Kidney capillary endothelial cell (primary cell): ENCODE measurements at regions not wholly inside any gene's neighbourhood (a gene's known extent, or its start where the extent isn't known, plus 50 kb on each side); places are given as distances from the start of the nearest gene placed in this dataset.
A peak's percentile ranks its signal among the peaks of the same experiment; 100 is the strongest.

ENCODE experiments used
- DNase-seq: peaks from one replicate; pipeline ENCODE4 v3.0.0-alpha.2; 2018; ENCODE audit warnings: low spot score

GRCh38 chr12:16972923-16973770, 367.2 kb upstream of the LMO3 start:
- DNase-seq: no peak

GRCh38 chr12:16962889-16963288, 356.9 kb upstream of the LMO3 start:
- DNase-seq: no peak

GRCh38 chr12:16955083-16955657, 349.2 kb upstream of the LMO3 start:
- DNase-seq: no peak

DNA sequence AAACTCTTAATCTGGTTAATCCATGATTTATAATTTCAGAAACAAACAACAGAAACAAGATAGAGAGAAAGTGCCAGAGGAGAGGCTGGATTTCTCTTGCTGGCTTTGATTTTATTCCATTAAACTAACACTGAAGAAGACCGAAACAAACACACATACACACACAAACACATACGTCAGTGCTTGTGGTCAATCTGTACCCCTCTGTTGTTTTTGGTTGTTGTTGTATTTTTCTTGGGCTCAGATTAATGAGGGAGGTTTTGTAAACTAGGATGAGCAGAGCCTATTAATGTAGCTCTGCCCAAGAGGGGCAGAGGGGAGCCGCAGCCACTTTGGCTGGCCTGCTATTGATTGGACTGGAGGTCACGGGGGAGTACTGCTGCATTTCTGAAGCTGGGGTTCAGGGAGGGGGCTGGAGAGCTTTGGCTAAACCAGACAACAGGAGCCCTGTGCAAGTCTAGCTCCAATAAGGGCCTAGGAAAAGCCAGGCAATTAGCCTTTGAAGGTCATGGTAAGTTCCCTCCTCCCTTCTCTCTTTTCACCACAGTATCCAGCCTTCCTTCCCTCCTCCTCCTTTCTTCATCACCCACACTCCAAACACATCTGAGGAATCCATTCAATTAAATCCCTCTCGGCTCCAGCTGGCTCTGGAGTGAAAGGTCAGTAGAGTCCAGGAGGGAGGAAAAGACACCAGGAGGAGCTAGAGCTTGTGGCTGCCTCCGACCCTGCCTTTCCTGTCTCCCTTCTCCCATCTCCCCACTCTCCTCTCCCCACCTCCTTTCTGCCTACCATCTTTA, 344.1 kb upstream of the LMO3 start:
- DNase-seq: no peak

- no peak for DNase-seq
Measured at GRCh38 chr12:16949371-16949770, 343.4 kb upstream of the LMO3 start.

DNA sequence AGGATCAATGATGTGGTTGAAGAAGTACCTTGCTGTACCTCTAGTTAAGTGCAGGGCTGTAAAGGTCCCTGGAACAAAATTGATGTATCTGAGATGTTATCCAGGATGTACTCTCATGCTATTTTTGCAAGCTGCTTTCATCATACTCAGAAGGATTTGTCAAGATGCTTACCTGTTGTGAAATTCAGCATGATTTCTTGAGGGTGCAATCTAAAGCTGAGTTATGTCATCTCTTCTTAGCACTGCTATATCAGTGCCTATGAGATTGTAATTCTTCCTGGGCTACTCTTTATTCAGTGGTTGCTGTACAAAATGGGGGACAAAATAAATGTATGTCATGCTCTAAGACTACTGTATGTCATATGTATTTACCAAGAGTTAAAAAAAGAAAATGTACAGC, 340.7 kb upstream of the LMO3 start:
- DNase-seq: no peak

DNA sequence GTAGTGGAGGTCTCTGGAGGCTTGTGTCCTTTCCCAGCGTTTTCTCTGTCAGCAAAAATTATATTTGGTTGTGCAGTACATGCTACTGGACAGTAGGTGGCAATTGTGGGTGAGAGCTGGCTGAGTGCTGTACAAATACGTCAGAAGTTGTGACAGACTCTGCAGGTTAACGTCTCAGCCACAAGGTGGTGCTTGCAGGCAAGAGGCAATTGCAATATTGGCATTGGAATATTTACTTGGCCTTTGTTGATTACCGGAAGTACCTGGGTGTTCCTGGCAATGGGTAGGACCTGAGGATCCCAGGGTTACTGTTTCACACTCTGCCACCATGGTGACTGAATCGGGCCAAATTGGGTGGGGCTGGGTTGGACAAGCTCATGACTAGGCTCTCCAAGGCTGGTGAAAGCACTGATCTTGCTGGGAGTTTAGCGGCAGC, 333.9 kb upstream of the LMO3 start:
- peak; percentile 5 for DNase-seq

GRCh38 chr12:16927259-16927658, 321.3 kb upstream of the LMO3 start:
- no peak for DNase-seq

DNA sequence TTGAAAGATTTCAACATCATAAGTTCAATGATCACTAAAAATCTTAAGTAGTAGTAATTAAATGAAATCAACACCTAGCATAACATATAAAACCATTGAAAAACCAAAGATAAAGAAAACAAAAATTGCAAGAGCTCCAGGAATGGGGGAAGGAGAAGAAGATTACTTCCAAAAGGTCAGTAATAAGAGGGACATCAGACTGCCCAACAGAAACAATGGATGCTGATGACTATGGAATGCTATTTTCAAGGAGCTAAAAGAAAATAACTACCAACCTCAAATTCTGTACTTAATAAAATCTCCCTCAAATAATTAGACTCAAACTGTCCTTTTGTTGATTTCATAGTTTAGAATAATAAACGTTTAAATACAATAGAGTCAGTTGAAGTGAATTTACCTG, 314.5 kb upstream of the LMO3 start:
- DNase-seq: no peak

DNA sequence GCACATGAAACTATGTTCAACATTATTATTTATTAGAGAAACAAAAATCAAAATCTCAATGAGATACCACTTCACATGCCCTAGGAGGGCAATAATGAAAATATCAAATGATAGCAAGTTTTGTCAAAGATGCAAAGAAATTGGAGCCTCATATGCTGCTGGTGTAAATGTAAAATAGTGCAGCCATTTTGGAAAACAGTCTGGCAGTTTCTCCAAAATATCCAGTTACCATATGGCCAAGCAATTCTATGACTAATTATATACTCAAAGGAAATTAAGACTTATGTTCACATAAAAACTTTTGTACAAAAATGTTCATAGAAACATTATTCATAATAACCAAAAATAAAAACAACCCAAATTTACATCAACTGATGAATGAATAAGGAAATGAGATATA, 313.6 kb upstream of the LMO3 start:
- no peak for DNase-seq

GRCh38 chr12:16914853-16915252, 308.9 kb upstream of the LMO3 start:
- no peak for DNase-seq

DNA sequence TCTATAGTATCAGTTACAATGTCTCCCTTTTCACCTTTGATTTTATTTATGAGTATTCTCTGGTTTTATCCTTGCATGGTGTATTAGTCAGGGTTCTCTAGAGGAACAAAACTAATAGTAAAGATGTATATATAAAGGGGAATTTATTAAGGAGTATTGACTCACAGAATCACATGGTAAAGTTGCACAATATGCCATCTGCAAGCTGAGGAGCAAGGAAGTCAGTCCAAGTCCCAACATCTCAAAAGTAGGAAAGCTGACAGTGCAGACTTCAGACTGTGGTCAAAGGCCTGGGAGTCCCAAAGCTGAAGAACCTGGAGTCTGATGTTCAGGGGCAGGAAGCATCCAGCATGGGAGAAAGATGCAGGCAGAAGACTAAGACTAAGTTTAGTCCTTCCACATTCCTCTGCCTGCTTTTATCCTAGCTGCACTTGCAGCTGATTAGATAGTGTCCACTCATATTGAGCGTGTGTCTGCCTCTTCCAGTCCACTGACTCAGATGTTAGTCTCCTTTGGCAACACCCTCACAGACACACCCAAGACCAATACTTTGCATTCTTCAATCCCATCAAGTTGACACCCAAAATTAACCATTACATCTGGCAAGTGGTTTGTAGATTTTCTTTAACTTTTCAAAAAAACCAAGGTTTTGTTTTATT, 308.0 kb upstream of the LMO3 start:
- no peak for DNase-seq

GRCh38 chr12:16901946-16902345, 296.0 kb upstream of the LMO3 start:
- no peak for DNase-seq

DNA sequence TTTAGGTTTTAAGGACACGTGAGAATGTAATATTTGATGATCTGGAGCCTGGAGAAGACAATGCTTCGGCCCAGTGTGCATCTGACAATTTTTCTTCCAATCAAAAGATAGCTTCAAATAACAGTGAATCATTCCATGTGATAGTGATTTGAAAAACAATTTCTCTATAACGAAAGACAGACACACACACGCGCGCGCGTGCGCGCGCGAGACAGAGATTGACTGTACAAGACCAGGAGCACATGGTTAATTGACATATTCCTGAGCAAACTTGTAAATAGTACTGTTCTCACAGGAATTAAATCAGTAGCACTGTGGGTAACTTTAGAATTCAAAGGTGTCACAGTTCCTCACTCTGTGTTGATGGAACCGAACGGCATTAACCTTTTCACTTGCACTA, 287.5 kb upstream of the LMO3 start:
- no peak for DNase-seq

- DNase-seq: no peak
Measured at GRCh38 chr12:16891673-16892072, 285.7 kb upstream of the LMO3 start.

- no peak for DNase-seq
Measured at GRCh38 chr12:16884819-16885218, 278.9 kb upstream of the LMO3 start.

DNA sequence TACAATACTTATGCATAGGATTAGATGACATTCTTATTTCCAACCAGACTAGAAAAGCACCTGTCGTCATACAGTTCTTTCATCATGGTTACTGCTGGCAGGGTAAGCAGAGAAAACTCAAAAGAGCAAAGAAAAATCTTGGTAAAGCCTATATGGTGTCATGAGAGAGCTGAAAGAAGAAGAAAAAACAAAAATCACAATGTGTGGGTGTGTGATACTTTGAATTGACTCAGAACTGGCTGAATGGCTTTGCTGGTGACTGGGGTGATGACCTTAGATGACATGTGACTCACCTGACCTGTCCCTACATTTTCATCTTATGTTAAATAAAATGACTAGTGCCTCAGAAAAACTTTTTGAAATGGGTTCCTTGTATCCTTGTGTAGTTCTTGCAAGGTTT, 278.1 kb upstream of the LMO3 start:
- DNase-seq: no peak

GRCh38 chr12:16881986-16882570, 276.1 kb upstream of the LMO3 start:
- no peak for DNase-seq

DNA sequence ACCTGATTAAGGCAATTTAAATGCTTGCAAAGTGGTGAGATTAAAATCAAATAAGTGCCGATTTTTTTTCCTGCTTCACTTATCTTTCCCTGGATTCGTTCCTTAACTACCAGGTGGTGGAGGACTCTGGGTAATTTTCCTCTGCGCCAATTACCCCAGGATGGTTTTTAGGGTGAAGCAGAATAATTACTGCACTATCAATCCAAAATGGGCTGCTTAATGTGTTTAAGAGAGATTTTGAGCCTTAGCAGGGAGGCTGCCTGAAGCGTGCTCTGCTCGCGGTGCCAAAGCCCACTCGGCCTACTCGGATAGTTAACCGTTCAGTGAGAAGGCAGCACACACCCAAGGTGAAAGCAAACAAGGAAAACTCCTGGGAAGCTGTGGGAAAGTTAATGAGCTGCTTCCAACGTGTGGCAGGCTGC, 274.9 kb upstream of the LMO3 start:
- no peak for DNase-seq

- DNase-seq: no peak
Measured at GRCh38 chr12:16870845-16871244, 264.9 kb upstream of the LMO3 start.

- no peak for DNase-seq
Measured at GRCh38 chr12:16863742-16864141, 257.8 kb upstream of the LMO3 start.

DNA sequence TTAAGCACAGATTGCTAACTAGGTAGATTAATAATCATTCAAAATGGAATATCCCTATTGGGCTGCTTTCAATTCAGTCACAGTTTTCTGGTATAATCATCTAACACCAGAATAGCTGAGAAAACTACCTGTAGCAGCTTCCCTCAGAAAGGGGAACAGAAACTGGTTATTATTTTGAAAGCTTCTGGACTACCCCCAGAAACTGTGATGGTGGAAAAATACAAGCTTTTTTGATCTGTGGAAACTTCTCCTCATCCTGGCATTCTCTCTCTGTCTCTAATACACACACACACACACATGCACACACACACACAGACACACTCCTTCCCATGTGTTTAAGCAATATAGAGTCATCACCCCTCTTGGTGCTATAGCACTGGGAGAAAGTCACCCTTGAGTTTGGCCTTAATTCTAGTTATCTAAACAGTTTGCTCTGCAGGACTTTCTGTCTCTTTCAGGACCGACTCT, 251.5 kb upstream of the LMO3 start:
- DNase-seq: no peak
